Caco-2 (cell line): ENCODE measurements at regions not wholly inside any gene's neighbourhood (a gene's known extent, or its start where the extent isn't known, plus 50 kb on each side); places are given as distances from the start of the nearest gene placed in this dataset.

ENCODE experiments used
- BruUV-seq: library from RNA; stranded (reverse); fragments of 400-500 nt; replicated peaks from 2 replicates; lab custom pipeline; 2021; lab: Mats Ljungman, UMichigan
- CTCF ChIA-PET: fragments of 300-600 bp; sonication (Branson Sonifier 250); formaldehyde crosslinking; loops from one replicate; lab custom pipeline; 2022; ENCODE audit warnings: antibody characterized with exemption; lab: Charles Lee
- POLR2A ChIA-PET: fragments of 300-600 bp; sonication (Branson Sonifier 250); formaldehyde crosslinking; loops from one replicate; lab custom pipeline; 2022; ENCODE audit warnings: antibody characterized with exemption; lab: Charles Lee
- DNase-seq, 2 experiments: peaks; one replicate each; pipeline versions ENCODE4 v3.0.0 to v3.0.0-alpha.2; 2020 to 2022
- H3K27me3 ChIP-seq: replicated peaks from 2 replicates; pipeline ENCODE4 v1.6.0; 2011; ENCODE audit warnings: low read length; ENCODE audit not compliant: control insufficient read depth, insufficient read depth
- H3K36me3 ChIP-seq: 2 replicates; pipeline ENCODE4 v1.5.1; 2011; ENCODE audit warnings: low read length; ENCODE audit not compliant: control insufficient read depth, insufficient read depth
- H3K4me1 ChIP-seq: fragments of 250-450 bp; sonication (Bioruptor Pico); 2 replicates; pipeline ENCODE4 v1.5.1; 2020; ENCODE audit warnings: mild to moderate bottlenecking
- H3K4me3 ChIP-seq: 2 replicates; pipeline ENCODE4 v1.5.1; 2011; ENCODE audit warnings: low read depth, mild to moderate bottlenecking, control low read depth, low read length
- H3K9me3 ChIP-seq: fragments of 250-450 bp; sonication (Bioruptor Pico); 2 replicates; pipeline ENCODE4 v1.5.1; 2020; ENCODE audit warnings: mild to moderate bottlenecking, moderate library complexity
- H3K27ac Mint-ChIP-seq: one replicate; pipeline ENCODE4 v1.8.0; 2022; ENCODE audit warnings: mixed read lengths; ENCODE audit not compliant: unreplicated experiment
- H3K27me3 Mint-ChIP-seq: one replicate; pipeline ENCODE4 v1.8.0; 2022; ENCODE audit warnings: mixed read lengths; ENCODE audit not compliant: insufficient read depth, unreplicated experiment
- H3K36me3 Mint-ChIP-seq: one replicate; pipeline ENCODE4 v1.8.0; 2022; ENCODE audit warnings: mild to moderate bottlenecking, mixed read lengths; ENCODE audit not compliant: insufficient read depth, unreplicated experiment
- H3K4me1 Mint-ChIP-seq: one replicate; pipeline ENCODE4 v1.8.0; 2022; ENCODE audit warnings: low read depth, mixed read lengths; ENCODE audit not compliant: unreplicated experiment
- H3K4me3 Mint-ChIP-seq: one replicate; pipeline ENCODE4 v1.8.0; 2022; ENCODE audit warnings: mild to moderate bottlenecking, moderate library complexity, mixed read lengths; ENCODE audit not compliant: unreplicated experiment
- H3K9me3 Mint-ChIP-seq: one replicate; pipeline ENCODE4 v1.8.0; 2022; ENCODE audit warnings: mixed read lengths; ENCODE audit not compliant: unreplicated experiment
- intact Hi-C: fragments of 100-400 bp; cut with micrococcal nuclease; formaldehyde crosslinking; loops from one replicate; pipeline ENCODE4 v1.10.0; 2022; ENCODE audit not compliant: unreplicated experiment
- TF ChIP-seq, protein P1 (sequence below), 2 experiments: fragments of 200-600 bp in 1 of 2; IDR thresholded peaks; 1 replicate in 1 of 2; 2 replicates in 1 of 2; pipeline versions ENCODE4 v1.5.1 to v1.8.0; 2011 to 2022; ENCODE audit warnings: antibody characterized with exemption in 1 of 2, control low read depth in 1 of 2, inconsistent platforms in 1 of 2, low read depth in 1 of 2, low read length in 1 of 2, mild to moderate bottlenecking in 1 of 2, moderate library complexity in 1 of 2; ENCODE audit not compliant: insufficient read depth in 1 of 2, severe bottlenecking in 1 of 2, unreplicated experiment in 1 of 2

DNA sequence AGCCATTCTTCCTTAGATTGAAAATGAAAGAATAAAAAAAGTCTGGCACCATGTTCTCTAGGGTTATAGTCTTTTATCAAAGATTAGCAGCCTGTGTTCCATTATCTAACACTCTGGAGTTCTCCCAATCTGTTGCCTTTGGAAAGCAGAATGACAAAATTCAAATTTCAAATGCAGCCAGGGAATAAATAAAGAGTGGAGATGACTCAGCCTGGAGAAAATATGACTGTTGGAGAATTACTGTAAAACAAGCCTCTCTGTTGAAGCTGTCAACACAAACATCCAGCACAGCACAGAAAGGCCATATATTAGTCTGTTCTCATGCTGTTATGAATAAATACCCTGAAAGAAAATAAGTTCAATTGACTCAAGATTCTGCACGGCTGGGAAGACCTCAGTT, 650.5 kb upstream of the SLC10A2 start:
- H3K4me3 Mint-ChIP-seq = no peak overlapping the region
- H3K4me1 Mint-ChIP-seq = no peaks in the 10 kb centered on the region
- CTCF ChIA-PET = no interaction called here
- H3K36me3 ChIP-seq = no peaks in the 10 kb centered on the region
- intact Hi-C loops = no loop called here
- no peaks in the 10 kb centered on the region for H3K27me3 Mint-ChIP-seq
- no peak for DNase-seq
- TF ChIP-seq, protein P1, sequence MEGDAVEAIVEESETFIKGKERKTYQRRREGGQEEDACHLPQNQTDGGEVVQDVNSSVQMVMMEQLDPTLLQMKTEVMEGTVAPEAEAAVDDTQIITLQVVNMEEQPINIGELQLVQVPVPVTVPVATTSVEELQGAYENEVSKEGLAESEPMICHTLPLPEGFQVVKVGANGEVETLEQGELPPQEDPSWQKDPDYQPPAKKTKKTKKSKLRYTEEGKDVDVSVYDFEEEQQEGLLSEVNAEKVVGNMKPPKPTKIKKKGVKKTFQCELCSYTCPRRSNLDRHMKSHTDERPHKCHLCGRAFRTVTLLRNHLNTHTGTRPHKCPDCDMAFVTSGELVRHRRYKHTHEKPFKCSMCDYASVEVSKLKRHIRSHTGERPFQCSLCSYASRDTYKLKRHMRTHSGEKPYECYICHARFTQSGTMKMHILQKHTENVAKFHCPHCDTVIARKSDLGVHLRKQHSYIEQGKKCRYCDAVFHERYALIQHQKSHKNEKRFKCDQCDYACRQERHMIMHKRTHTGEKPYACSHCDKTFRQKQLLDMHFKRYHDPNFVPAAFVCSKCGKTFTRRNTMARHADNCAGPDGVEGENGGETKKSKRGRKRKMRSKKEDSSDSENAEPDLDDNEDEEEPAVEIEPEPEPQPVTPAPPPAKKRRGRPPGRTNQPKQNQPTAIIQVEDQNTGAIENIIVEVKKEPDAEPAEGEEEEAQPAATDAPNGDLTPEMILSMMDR (IDR thresholded peaks at IDR 0.05; ENCODE audit: insufficient read depth in 1 of 2, low read depth in 1 of 2, low read length in 1 of 2, severe bottlenecking in 1 of 2, unreplicated experiment in 1 of 2) = no peak
- H3K9me3 Mint-ChIP-seq = no peaks in the 10 kb centered on the region
- H3K4me3 ChIP-seq = no peak overlapping the region
- H3K4me1 ChIP-seq = no peaks in the 10 kb centered on the region
- 0 out of 2 replicates have a peak, but pooled peaks cover 3% of the 10 kb centered on the region for H3K9me3 ChIP-seq
- H3K36me3 Mint-ChIP-seq = no peaks in the 10 kb centered on the region
- H3K27ac Mint-ChIP-seq = no peak overlapping the region
- BruUV-seq = no TSS peak
- POLR2A ChIA-PET = no interaction called here
- H3K27me3 ChIP-seq = no peaks in the 10 kb centered on the region

DNA sequence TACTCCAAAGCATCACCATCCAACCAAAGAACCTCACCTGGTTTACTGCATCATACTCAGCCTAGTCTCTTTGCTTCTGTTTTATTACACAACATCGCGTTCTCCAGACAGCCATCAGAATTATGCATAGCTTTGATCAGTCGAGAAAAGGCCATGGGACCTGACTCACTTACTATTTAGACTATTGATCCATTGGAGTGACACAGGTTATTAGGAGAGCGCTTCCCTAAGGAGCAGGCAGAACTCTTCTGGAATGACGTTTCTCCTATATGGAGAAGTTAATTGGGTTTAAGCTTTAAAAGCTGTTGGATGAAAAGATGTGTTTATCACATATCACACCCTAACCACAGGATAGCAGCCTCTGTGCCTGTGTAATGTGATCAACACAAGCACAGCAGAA, 649.1 kb upstream of the SLC10A2 start:
- Mint-ChIP-seq H3K27me3 (no peaks in the 10 kb centered on the region), H3K36me3 (no peaks in the 10 kb centered on the region), H3K9me3 (no peaks in the 10 kb centered on the region), H3K27ac (no peak overlapping the region), H3K4me1 (no peaks in the 10 kb centered on the region), H3K4me3 (no peak overlapping the region)
- no peaks in the 10 kb centered on the region for H3K27me3 ChIP-seq
- no peak overlapping the region for H3K4me3 ChIP-seq
- TF ChIP-seq, protein P1 (IDR thresholded peaks at IDR 0.05; ENCODE audit: insufficient read depth in 1 of 2, low read depth in 1 of 2, low read length in 1 of 2, severe bottlenecking in 1 of 2, unreplicated experiment in 1 of 2) = no peak
- H3K4me1 ChIP-seq = no peaks in the 10 kb centered on the region
- BruUV-seq = no TSS peak
- H3K9me3 ChIP-seq = 0 out of 2 replicates have a peak, but pooled peaks cover 3% of the 10 kb centered on the region
- no peak for DNase-seq
- no peaks in the 10 kb centered on the region for H3K36me3 ChIP-seq
- POLR2A ChIA-PET = no interaction called here
- intact Hi-C loops = no loop called here
- CTCF ChIA-PET = no interaction called here

DNA sequence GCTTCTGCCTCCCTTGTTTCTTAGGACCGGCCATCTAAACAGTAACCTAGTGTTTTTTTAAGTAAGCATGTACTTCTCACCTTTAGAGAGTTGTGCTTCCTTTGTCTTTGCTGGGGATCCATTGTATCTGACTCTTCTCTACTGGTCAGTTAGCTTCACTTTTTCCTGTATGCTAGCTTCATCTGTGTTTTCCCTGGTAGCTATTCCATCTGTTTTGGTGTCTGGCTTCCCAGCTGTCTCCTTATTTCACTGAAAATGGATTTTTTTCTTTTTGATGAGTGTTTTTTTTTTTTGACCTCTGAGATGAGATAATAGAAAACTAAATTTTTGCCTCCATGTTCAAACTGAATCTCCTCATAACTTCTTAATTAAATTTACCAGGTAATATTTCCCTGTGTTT, 637.0 kb upstream of the SLC10A2 start:
- Mint-ChIP-seq H3K4me3 (no peak overlapping the region), H3K36me3 (no peaks in the 10 kb centered on the region), H3K9me3 (peaks cover 7% of the 10 kb centered on the region), H3K27ac (no peak overlapping the region), H3K4me1 (peaks cover 5% of the 10 kb centered on the region), H3K27me3 (peaks cover 2% of the 10 kb centered on the region)
- Histone ChIP-seq H3K27me3 (no peaks in the 10 kb centered on the region), H3K36me3 (no peaks in the 10 kb centered on the region), H3K4me1 (0 out of 2 replicates have a peak, but pooled peaks cover 3% of the 10 kb centered on the region), H3K9me3 (no peaks in the 10 kb centered on the region), H3K4me3 (no peak overlapping the region)
- no peak for DNase-seq
- ChIA-PET POLR2A (no interaction called here), CTCF (interaction anchor here (0.7 kb wide), 1 partner anchor 1620 kb away, joined by 3 read pairs; no protein-coding TSS in a partner anchor)
- BruUV-seq = no TSS peak
- intact Hi-C loops = no loop called here
- TF ChIP-seq, protein P1 (IDR thresholded peaks at IDR 0.05; ENCODE audit: insufficient read depth in 1 of 2, low read depth in 1 of 2, low read length in 1 of 2, severe bottlenecking in 1 of 2, unreplicated experiment in 1 of 2) = no peak
